ENCODE measurements at regions not wholly inside any gene's neighbourhood (a gene's known extent, or its start where the extent isn't known, plus 50 kb on each side); places are given as distances from the start of the nearest gene placed in this dataset.

- H3K23ac ChIP-seq (ENCODE audit: low read depth, low read length, poor library complexity): no peak overlapping the region
- H3K4ac ChIP-seq (ENCODE audit: low read length): no peak overlapping the region
- H3K4me3 ChIP-seq (ENCODE audit: low read length in 2 of 2): no peak overlapping the region
- no peak overlapping the region for H3K27ac ChIP-seq (replicated peaks; ENCODE audit: low read length)
- H2AK5ac ChIP-seq (ENCODE audit: low read depth, low read length): peak overlapping the region; percentile 33
- H2BK120ac ChIP-seq (ENCODE audit: low read depth, low read length): no peak overlapping the region
- H3K9ac ChIP-seq (ENCODE audit: low read depth, low read length, poor library complexity): no peak overlapping the region
- H4K91ac ChIP-seq (ENCODE audit: low read depth, low read length, poor library complexity): no peak overlapping the region
- no peaks in the 10 kb centered on the region for H3K79me1 ChIP-seq (ENCODE audit: low read depth, low read length)
- no peak overlapping the region for H3K4me2 ChIP-seq (ENCODE audit: insufficient read depth, low read length, poor library complexity, severe bottlenecking)
- no peak overlapping the region for H4K8ac ChIP-seq (ENCODE audit: low read depth, low read length)
- no peaks in the 10 kb centered on the region for H3K36me3 ChIP-seq (replicated peaks in 1 of 2; ENCODE audit: control insufficient read depth in 2 of 2, insufficient read depth in 2 of 2, low read length in 2 of 2)
- peak overlapping the region; percentile 41 for H2BK15ac ChIP-seq (ENCODE audit: low read length)
- H2BK12ac ChIP-seq (ENCODE audit: low read length): no peak overlapping the region
- no CpG with 5 or more reads among the region's 5 CpGs for WGBS, 2 donors (ENCODE audit: extremely low coverage in 2 of 2, insufficient read length in 2 of 2, insufficient replicate concordance in 1 of 2)
- no peak overlapping the region for H3K14ac ChIP-seq (ENCODE audit: low read length)
- peaks cover 7 to 21% of the 10 kb centered on the region in 2 donors for H3K9me3 ChIP-seq (replicated peaks in 1 of 2; ENCODE audit: control insufficient read depth in 2 of 2, insufficient read depth in 1 of 2, low read depth in 1 of 2, low read length in 2 of 2)
- no peak overlapping the region for H2BK5ac ChIP-seq (ENCODE audit: low read length)
- H3K27me3 ChIP-seq (ENCODE audit: control insufficient read depth in 3 of 3, insufficient read depth in 3 of 3, low read depth in 1 of 3, low read length in 3 of 3): no peaks in the 10 kb centered on the region
- no peak for DNase-seq (ENCODE audit: low spot score)
- H2AFZ ChIP-seq (ENCODE audit: low read length): no peak overlapping the region
- peak overlapping the region; percentile 73 for H3K18ac ChIP-seq (ENCODE audit: low read length)
- peaks cover 18 to 28% of the 10 kb centered on the region in 2 donors for H3K4me1 ChIP-seq (ENCODE audit: control insufficient read depth in 2 of 2, insufficient read depth in 1 of 2, low read depth in 1 of 2, low read length in 2 of 2)
Measured at GRCh38 chr22:27492566-27493201, 308.9 kb downstream of the MN1 start.

GRCh38 chr22:27493796-27494195, 307.8 kb downstream of the MN1 start:
- H2AK5ac ChIP-seq (ENCODE audit: low read depth, low read length): peak overlapping the region; percentile 72
- H3K14ac ChIP-seq (ENCODE audit: low read length): no peak overlapping the region
- H3K27ac ChIP-seq (replicated peaks; ENCODE audit: low read length): peak overlapping the region; percentile 96
- H3K18ac ChIP-seq (ENCODE audit: low read length): peak overlapping the region; percentile 78
- H4K8ac ChIP-seq (ENCODE audit: low read depth, low read length): no peak overlapping the region
- H4K91ac ChIP-seq (ENCODE audit: low read depth, low read length, poor library complexity): no peak overlapping the region
- H3K4me2 ChIP-seq (ENCODE audit: insufficient read depth, low read length, poor library complexity, severe bottlenecking): no peak overlapping the region
- DNase-seq (ENCODE audit: low spot score): no peak
- no peak overlapping the region for H3K4me3 ChIP-seq (ENCODE audit: low read length in 2 of 2)
- H3K27me3 ChIP-seq (ENCODE audit: control insufficient read depth in 3 of 3, insufficient read depth in 3 of 3, low read depth in 1 of 3, low read length in 3 of 3): no peaks in the 10 kb centered on the region
- H2BK5ac ChIP-seq (ENCODE audit: low read length): no peak overlapping the region
- H3K9ac ChIP-seq (ENCODE audit: low read depth, low read length, poor library complexity): no peak overlapping the region
- H3K36me3 ChIP-seq (replicated peaks in 1 of 2; ENCODE audit: control insufficient read depth in 2 of 2, insufficient read depth in 2 of 2, low read length in 2 of 2): no peaks in the 10 kb centered on the region
- peak overlapping the region; percentile 56 for H2BK120ac ChIP-seq (ENCODE audit: low read depth, low read length)
- H3K4me1 ChIP-seq (ENCODE audit: control insufficient read depth in 2 of 2, insufficient read depth in 1 of 2, low read depth in 1 of 2, low read length in 2 of 2): peaks cover 18 to 28% of the 10 kb centered on the region in 2 donors
- H3K4ac ChIP-seq (ENCODE audit: low read length): no peak overlapping the region
- no peak overlapping the region for H2AFZ ChIP-seq (ENCODE audit: low read length)
- no peak overlapping the region for H3K23ac ChIP-seq (ENCODE audit: low read depth, low read length, poor library complexity)
- WGBS, 2 donors (ENCODE audit: extremely low coverage in 2 of 2, insufficient read length in 2 of 2, insufficient replicate concordance in 1 of 2): no CpG with 5 or more reads among the region's 4 CpGs
- H2BK15ac ChIP-seq (ENCODE audit: low read length): peak overlapping the region; percentile 59
- H2BK12ac ChIP-seq (ENCODE audit: low read length): peak overlapping the region; percentile 0
- no peaks in the 10 kb centered on the region for H3K79me1 ChIP-seq (ENCODE audit: low read depth, low read length)
- peaks cover 7 to 21% of the 10 kb centered on the region in 2 donors for H3K9me3 ChIP-seq (replicated peaks in 1 of 2; ENCODE audit: control insufficient read depth in 2 of 2, insufficient read depth in 1 of 2, low read depth in 1 of 2, low read length in 2 of 2)

GRCh38 chr22:27494785-27495184, 306.8 kb downstream of the MN1 start:
- peaks cover 20 to 28% of the 10 kb centered on the region in 2 donors for H3K4me1 ChIP-seq (ENCODE audit: control insufficient read depth in 2 of 2, insufficient read depth in 1 of 2, low read depth in 1 of 2, low read length in 2 of 2)
- WGBS, 2 donors (ENCODE audit: extremely low coverage in 2 of 2, insufficient read length in 2 of 2, insufficient replicate concordance in 1 of 2): no CpG with 5 or more reads among the region's 13 CpGs
- no peaks in the 10 kb centered on the region for H3K27me3 ChIP-seq (ENCODE audit: control insufficient read depth in 3 of 3, insufficient read depth in 3 of 3, low read depth in 1 of 3, low read length in 3 of 3)
- H3K36me3 ChIP-seq (replicated peaks in 1 of 2; ENCODE audit: control insufficient read depth in 2 of 2, insufficient read depth in 2 of 2, low read length in 2 of 2): no peaks in the 10 kb centered on the region
- H2AK5ac ChIP-seq (ENCODE audit: low read depth, low read length): no peak overlapping the region
- H3K9me3 ChIP-seq (replicated peaks in 1 of 2; ENCODE audit: control insufficient read depth in 2 of 2, insufficient read depth in 1 of 2, low read depth in 1 of 2, low read length in 2 of 2): peaks cover 7 to 21% of the 10 kb centered on the region in 2 donors
- H2BK12ac ChIP-seq (ENCODE audit: low read length): no peak overlapping the region
- H4K8ac ChIP-seq (ENCODE audit: low read depth, low read length): no peak overlapping the region
- no peak overlapping the region for H3K18ac ChIP-seq (ENCODE audit: low read length)
- DNase-seq (ENCODE audit: low spot score): peak; percentile 90
- no peak overlapping the region for H3K4me3 ChIP-seq (ENCODE audit: low read length in 2 of 2)
- H3K23ac ChIP-seq (ENCODE audit: low read depth, low read length, poor library complexity): no peak overlapping the region
- H3K79me1 ChIP-seq (ENCODE audit: low read depth, low read length): no peaks in the 10 kb centered on the region
- peak overlapping the region; percentile 18 for H2AFZ ChIP-seq (ENCODE audit: low read length)
- H3K4ac ChIP-seq (ENCODE audit: low read length): no peak overlapping the region
- H2BK15ac ChIP-seq (ENCODE audit: low read length): no peak overlapping the region
- no peak overlapping the region for H3K9ac ChIP-seq (ENCODE audit: low read depth, low read length, poor library complexity)
- no peak overlapping the region for H4K91ac ChIP-seq (ENCODE audit: low read depth, low read length, poor library complexity)
- peak overlapping the region; percentile 68 for H2BK5ac ChIP-seq (ENCODE audit: low read length)
- H3K14ac ChIP-seq (ENCODE audit: low read length): no peak overlapping the region
- no peak overlapping the region for H3K4me2 ChIP-seq (ENCODE audit: insufficient read depth, low read length, poor library complexity, severe bottlenecking)
- H3K27ac ChIP-seq (replicated peaks; ENCODE audit: low read length): peak overlapping the region; percentile 96
- H2BK120ac ChIP-seq (ENCODE audit: low read depth, low read length): no peak overlapping the region

- no peak for DNase-seq (ENCODE audit: low spot score)
- Histone ChIP-seq H3K9me3 (replicated peaks in 1 of 2; ENCODE audit: control insufficient read depth in 2 of 2, insufficient read depth in 1 of 2, low read depth in 1 of 2, low read length in 2 of 2) (peaks cover 7 to 21% of the 10 kb centered on the region in 2 donors), H4K91ac (ENCODE audit: low read depth, low read length, poor library complexity) (peak overlapping the region; percentile 96), H2BK15ac (ENCODE audit: low read length) (peak overlapping the region; percentile 30), H2BK5ac (ENCODE audit: low read length) (peak overlapping the region; percentile 69), H3K27ac (replicated peaks; ENCODE audit: low read length) (peak overlapping the region; percentile 96), H3K4me3 (ENCODE audit: low read length in 2 of 2) (no peak overlapping the region), H4K8ac (ENCODE audit: low read depth, low read length) (no peak overlapping the region), H3K36me3 (replicated peaks in 1 of 2; ENCODE audit: control insufficient read depth in 2 of 2, insufficient read depth in 2 of 2, low read length in 2 of 2) (no peaks in the 10 kb centered on the region), H3K9ac (ENCODE audit: low read depth, low read length, poor library complexity) (no peak overlapping the region), H2BK12ac (ENCODE audit: low read length) (peak overlapping the region; percentile 78), H2AFZ (ENCODE audit: low read length) (no peak overlapping the region), H3K4me2 (ENCODE audit: insufficient read depth, low read length, poor library complexity, severe bottlenecking) (no peak overlapping the region), H3K14ac (ENCODE audit: low read length) (peak overlapping the region; percentile 64), H3K4ac (ENCODE audit: low read length) (no peak overlapping the region), H3K27me3 (ENCODE audit: control insufficient read depth in 3 of 3, insufficient read depth in 3 of 3, low read depth in 1 of 3, low read length in 3 of 3) (no peaks in the 10 kb centered on the region), H3K79me1 (ENCODE audit: low read depth, low read length) (no peaks in the 10 kb centered on the region), H3K23ac (ENCODE audit: low read depth, low read length, poor library complexity) (no peak overlapping the region), H2BK120ac (ENCODE audit: low read depth, low read length) (peak overlapping the region; percentile 13), H3K4me1 (ENCODE audit: control insufficient read depth in 2 of 2, insufficient read depth in 1 of 2, low read depth in 1 of 2, low read length in 2 of 2) (peaks cover 21 to 28% of the 10 kb centered on the region in 2 donors), H2AK5ac (ENCODE audit: low read depth, low read length) (peak overlapping the region; percentile 87), H3K18ac (ENCODE audit: low read length) (peak overlapping the region; percentile 91)
- no CpG with 5 or more reads among the region's 8 CpGs for WGBS, 2 donors (ENCODE audit: extremely low coverage in 2 of 2, insufficient read length in 2 of 2, insufficient replicate concordance in 1 of 2)
Measured at GRCh38 chr22:27495325-27495724, 306.2 kb downstream of the MN1 start.

Data from neuronal stem cell (in vitro differentiated cells).